PC-3 (cell line): ENCODE measurements at regions not wholly inside any gene's neighbourhood (a gene's known extent, or its start where the extent isn't known, plus 50 kb on each side); places are given as distances from the start of the nearest gene placed in this dataset.

Experiments used
- CTCF ChIP-seq: fragments of 300-600 bp; sonication (generic); conservative IDR thresholded peaks from 2 replicates; pipeline ENCODE4 v1.5.1; 2017; ENCODE audit warnings: antibody characterized with exemption, low read depth, mild to moderate bottlenecking, low read length
- EZH2 ChIP-seq: fragments of 300-600 bp; sonication (generic); IDR thresholded peaks from one replicate; pipeline ENCODE4 v1.6.1; 2017; ENCODE audit warnings: antibody characterized with exemption, mild to moderate bottlenecking, low read length; ENCODE audit not compliant: unreplicated experiment

- TF ChIP-seq CTCF: no peak
- no peak for TF ChIP-seq EZH2
Measured at GRCh38 chr10:43903451-43903850, 254.8 kb upstream of the ZNF32 start.
